K562 (cell line): ENCODE measurements at regions not wholly inside any gene's neighbourhood (a gene's known extent, or its start where the extent isn't known, plus 50 kb on each side); places are given as distances from the start of the nearest gene placed in this dataset.

Experiments used
- CBFA2T2 ChIP-seq: fragments of 450-650 bp; conservative IDR thresholded peaks from 2 replicates; pipeline ENCODE4 v1.6.1; 2017; ENCODE audit warnings: mild to moderate bottlenecking
- FOSL1 ChIP-seq: fragments of 200-800 bp; sonication (Bioruptor generic); conservative IDR thresholded peaks from 2 replicates; pipeline ENCODE4 v1.6.1; 2016; ENCODE audit warnings: missing genetic modification characterization, missing compliant biosample characterization
- GMEB1 ChIP-seq: fragments of 250-450 bp; sonication (Bioruptor Pico); IDR thresholded peaks from 2 replicates; pipeline ENCODE4 v1.4.0; 2020; ENCODE audit warnings: mild to moderate bottlenecking
- HMG20A ChIP-seq: fragments of 450-650 bp; formaldehyde crosslinking; conservative IDR thresholded peaks from 2 replicates; pipeline ENCODE4 v1.4.0; 2020; ENCODE audit warnings: mild to moderate bottlenecking, mixed read lengths
- NCOA1 ChIP-seq: fragments of 450-650 bp; IDR thresholded peaks from 2 replicates; pipeline ENCODE4 v1.6.1; 2016; ENCODE audit warnings: low read depth
- PRDM10 ChIP-seq: fragments of 450-650 bp; IDR thresholded peaks from 2 replicates; pipeline ENCODE4 v1.6.1; 2018; ENCODE audit not compliant: partially characterized antibody
- PYGO2 ChIP-seq: fragments of 450-650 bp; IDR thresholded peaks from 2 replicates; pipeline ENCODE4 v1.6.1; 2016; ENCODE audit warnings: mild to moderate bottlenecking, missing genetic modification characterization, moderate library complexity, missing compliant biosample characterization
- REST ChIP-seq, 2 experiments: fragments of 450-650 bp; formaldehyde crosslinking in 1 of 2; IDR thresholded peaks; 2 replicates each; pipeline versions ENCODE4 v1.4.0 to v1.6.1; 2014 to 2020; ENCODE audit warnings: mild to moderate bottlenecking in 2 of 2, borderline replicate concordance in 1 of 2, low read depth in 1 of 2
- RNF219 ChIP-seq: fragments of 250-450 bp; sonication (Bioruptor Pico); IDR thresholded peaks from 2 replicates; pipeline ENCODE4 v1.5.0; 2022; ENCODE audit warnings: mild to moderate bottlenecking
- ZFPM2 ChIP-seq: fragments of 250-450 bp; sonication (Bioruptor Pico); IDR thresholded peaks from 2 replicates; pipeline ENCODE4 v1.5.1; 2022; ENCODE audit warnings: mild to moderate bottlenecking
- ZKSCAN1 ChIP-seq: fragments of 150-350 bp; IDR thresholded peaks from 2 replicates; pipeline ENCODE4 v1.6.1; 2016; ENCODE audit warnings: low read depth, low read length
- ZNF217 ChIP-seq: sonication (generic); formaldehyde crosslinking; IDR thresholded peaks from 2 replicates; pipeline ENCODE4 v1.8.0; 2022; ENCODE audit warnings: mild to moderate bottlenecking, missing genetic modification reagents
- ZNF586 ChIP-seq: fragments of 450-650 bp; formaldehyde crosslinking; conservative IDR thresholded peaks from 2 replicates; pipeline ENCODE4 v1.4.0; 2020; ENCODE audit warnings: mild to moderate bottlenecking, moderate library complexity
- ZNF830 ChIP-seq: fragments of 250-450 bp; sonication (Bioruptor Pico); IDR thresholded peaks from 2 replicates; pipeline ENCODE4 v1.5.0; 2021; ENCODE audit warnings: mild to moderate bottlenecking

- TF ChIP-seq REST (IDR thresholded peaks at IDR 0.05; ENCODE audit: borderline replicate concordance) (peak; percentile 52), REST (CRISPR knock-in tag; IDR thresholded peaks at IDR 0.05; ENCODE audit: low read depth) (no peak), ZKSCAN1 (no peak), FOSL1 (peak; percentile 48), RNF219 (CRISPR knock-in tag) (no peak), PYGO2 (no peak), ZFPM2 (CRISPR knock-in tag) (no peak), ZNF586 (no peak), PRDM10 (no peak), CBFA2T2 (no peak), HMG20A (CRISPR knock-in tag) (no peak), ZNF217 (no peak), GMEB1 (CRISPR knock-in tag) (no peak), NCOA1 (no peak), ZNF830 (CRISPR knock-in tag) (no peak)
Observed at GRCh38 chr9:105994970-105995369, 300.6 kb downstream of the TMEM38B start (continued).
